ENCODE measurements at regions not wholly inside any gene's neighbourhood (a gene's known extent, or its start where the extent isn't known, plus 50 kb on each side); places are given as distances from the start of the nearest gene placed in this dataset.
"Not testable (repeated sequence)": the region's sequence is repeated elsewhere in the genome, so short reads cannot be mapped to it uniquely, and the experiment has no call there.

DNA sequence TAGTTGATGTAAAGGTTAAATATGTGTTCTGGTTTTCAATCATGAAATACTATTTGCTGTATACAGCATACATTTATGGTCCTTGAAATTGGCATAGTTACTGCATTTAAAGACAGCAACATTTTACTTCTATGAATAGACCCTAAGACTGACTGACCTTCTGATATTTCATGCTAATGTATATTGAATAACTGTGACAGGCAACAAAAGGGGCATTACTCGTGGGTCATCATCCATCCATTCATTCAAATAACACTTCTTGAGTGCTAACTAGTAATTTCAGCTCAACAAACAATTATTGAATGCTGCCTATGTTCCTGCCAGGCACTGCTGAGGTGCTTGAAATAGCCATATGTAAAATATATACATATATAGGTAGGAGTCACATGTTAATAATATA lies 92.8 kb upstream of the ADAMTS3 start:
- Histone ChIP-seq H3K4me3 (ENCODE audit: low read length) (no peak overlapping the region), H4K20me1 (ENCODE audit: control insufficient read depth, insufficient read depth, low read depth, low read length) (no peaks in the 10 kb centered on the region), H3K36me3 (ENCODE audit: control insufficient read depth, low read length) (no peaks in the 10 kb centered on the region), H3K79me2 (ENCODE audit: control insufficient read depth, low read length) (no peaks in the 10 kb centered on the region), H3K4me1 (ENCODE audit: control insufficient read depth, low read length) (no peaks in the 10 kb centered on the region), H3K9me3 (ENCODE audit: control insufficient read depth, insufficient read depth, low read length) (no peaks in the 10 kb centered on the region), H3K4me2 (ENCODE audit: low read length) (no peak overlapping the region), H3K9me2 (replicated peaks; ENCODE audit: control insufficient read depth, low read length) (no peaks in the 10 kb centered on the region), H3K27ac (ENCODE audit: low read depth, low read length) (no peak overlapping the region), H3F3A (ENCODE audit: control insufficient read depth, insufficient read depth) (no peaks in the 10 kb centered on the region), H3K27me3 (ENCODE audit: control insufficient read depth, low read length) (no peaks in the 10 kb centered on the region)
- no peak for TF ChIP-seq EZH2phosphoT487 (IDR thresholded peaks at IDR 0.05; ENCODE audit: borderline replicate concordance, low read length)
- TF ChIP-seq, protein P1, sequence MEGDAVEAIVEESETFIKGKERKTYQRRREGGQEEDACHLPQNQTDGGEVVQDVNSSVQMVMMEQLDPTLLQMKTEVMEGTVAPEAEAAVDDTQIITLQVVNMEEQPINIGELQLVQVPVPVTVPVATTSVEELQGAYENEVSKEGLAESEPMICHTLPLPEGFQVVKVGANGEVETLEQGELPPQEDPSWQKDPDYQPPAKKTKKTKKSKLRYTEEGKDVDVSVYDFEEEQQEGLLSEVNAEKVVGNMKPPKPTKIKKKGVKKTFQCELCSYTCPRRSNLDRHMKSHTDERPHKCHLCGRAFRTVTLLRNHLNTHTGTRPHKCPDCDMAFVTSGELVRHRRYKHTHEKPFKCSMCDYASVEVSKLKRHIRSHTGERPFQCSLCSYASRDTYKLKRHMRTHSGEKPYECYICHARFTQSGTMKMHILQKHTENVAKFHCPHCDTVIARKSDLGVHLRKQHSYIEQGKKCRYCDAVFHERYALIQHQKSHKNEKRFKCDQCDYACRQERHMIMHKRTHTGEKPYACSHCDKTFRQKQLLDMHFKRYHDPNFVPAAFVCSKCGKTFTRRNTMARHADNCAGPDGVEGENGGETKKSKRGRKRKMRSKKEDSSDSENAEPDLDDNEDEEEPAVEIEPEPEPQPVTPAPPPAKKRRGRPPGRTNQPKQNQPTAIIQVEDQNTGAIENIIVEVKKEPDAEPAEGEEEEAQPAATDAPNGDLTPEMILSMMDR (IDR thresholded peaks at IDR 0.05; ENCODE audit: low read depth, low read length, poor library complexity, severe bottlenecking): no peak

DNA sequence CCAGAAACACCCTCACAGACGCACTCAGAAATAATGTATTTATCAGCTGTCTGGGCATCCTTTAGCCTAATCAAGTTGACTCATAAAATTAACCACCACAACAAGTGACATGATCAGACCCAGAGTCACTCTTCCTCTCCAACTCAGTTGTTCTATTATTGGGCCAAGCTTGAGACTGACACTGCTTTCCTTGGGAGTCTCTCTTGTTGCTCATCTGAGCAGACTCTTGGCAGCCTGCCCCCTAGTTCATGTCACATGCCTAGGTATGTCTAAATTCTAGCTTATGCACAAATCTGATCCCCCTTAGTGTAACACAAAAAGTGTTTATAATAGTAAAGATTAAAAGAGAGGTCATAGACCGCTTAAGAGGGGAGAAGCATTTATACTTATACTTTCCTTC lies 72.6 kb upstream of the ADAMTS3 start:
- Histone ChIP-seq H3K4me2 (ENCODE audit: low read length) (no peak overlapping the region), H3K36me3 (ENCODE audit: control insufficient read depth, low read length) (no peaks in the 10 kb centered on the region), H3F3A (ENCODE audit: control insufficient read depth, insufficient read depth) (no peaks in the 10 kb centered on the region), H4K20me1 (ENCODE audit: control insufficient read depth, insufficient read depth, low read depth, low read length) (no peaks in the 10 kb centered on the region), H3K9me2 (replicated peaks; ENCODE audit: control insufficient read depth, low read length) (no peaks in the 10 kb centered on the region), H3K27ac (ENCODE audit: low read depth, low read length) (no peak overlapping the region), H3K79me2 (ENCODE audit: control insufficient read depth, low read length) (no peaks in the 10 kb centered on the region), H3K9me3 (ENCODE audit: control insufficient read depth, insufficient read depth, low read length) (no peaks in the 10 kb centered on the region), H3K4me3 (ENCODE audit: low read length) (no peak overlapping the region), H3K27me3 (ENCODE audit: control insufficient read depth, low read length) (no peaks in the 10 kb centered on the region), H3K4me1 (ENCODE audit: control insufficient read depth, low read length) (no peaks in the 10 kb centered on the region)
- no peak for TF ChIP-seq EZH2phosphoT487 (IDR thresholded peaks at IDR 0.05; ENCODE audit: borderline replicate concordance, low read length)
- TF ChIP-seq, protein P1 (IDR thresholded peaks at IDR 0.05; ENCODE audit: low read depth, low read length, poor library complexity, severe bottlenecking): no peak

DNA sequence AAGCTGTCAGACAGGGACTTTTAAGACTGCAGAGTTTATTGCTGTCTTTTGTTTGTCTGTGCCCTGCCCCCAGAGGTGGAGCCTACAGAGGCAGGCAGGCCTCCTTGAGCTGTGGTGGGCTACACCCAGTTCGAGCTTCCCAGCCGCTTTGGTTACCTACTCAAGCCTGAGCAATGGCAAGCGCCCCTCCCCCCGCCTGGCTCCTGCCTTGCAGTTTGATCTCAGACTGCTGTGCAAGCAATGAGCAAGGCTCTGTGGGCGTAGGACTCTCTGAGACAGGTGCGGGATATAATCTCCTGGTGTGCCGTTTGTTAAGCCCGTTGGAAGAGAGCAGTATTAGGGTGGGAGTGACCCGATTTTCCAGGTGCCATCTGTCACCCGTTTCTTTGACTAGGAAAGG lies 67.8 kb upstream of the ADAMTS3 start:
- not testable (repeated sequence) for H3K27ac ChIP-seq (ENCODE audit: low read depth, low read length); H3F3A ChIP-seq (ENCODE audit: control insufficient read depth, insufficient read depth); H3K79me2 ChIP-seq (ENCODE audit: control insufficient read depth, low read length); H3K9me3 ChIP-seq (ENCODE audit: control insufficient read depth, insufficient read depth, low read length); H3K9me2 ChIP-seq (replicated peaks; ENCODE audit: control insufficient read depth, low read length); H4K20me1 ChIP-seq (ENCODE audit: control insufficient read depth, insufficient read depth, low read depth, low read length); H3K27me3 ChIP-seq (ENCODE audit: control insufficient read depth, low read length); H3K4me3 ChIP-seq (ENCODE audit: low read length); H3K36me3 ChIP-seq (ENCODE audit: control insufficient read depth, low read length); H3K4me2 ChIP-seq (ENCODE audit: low read length); H3K4me1 ChIP-seq (ENCODE audit: control insufficient read depth, low read length)

DNA sequence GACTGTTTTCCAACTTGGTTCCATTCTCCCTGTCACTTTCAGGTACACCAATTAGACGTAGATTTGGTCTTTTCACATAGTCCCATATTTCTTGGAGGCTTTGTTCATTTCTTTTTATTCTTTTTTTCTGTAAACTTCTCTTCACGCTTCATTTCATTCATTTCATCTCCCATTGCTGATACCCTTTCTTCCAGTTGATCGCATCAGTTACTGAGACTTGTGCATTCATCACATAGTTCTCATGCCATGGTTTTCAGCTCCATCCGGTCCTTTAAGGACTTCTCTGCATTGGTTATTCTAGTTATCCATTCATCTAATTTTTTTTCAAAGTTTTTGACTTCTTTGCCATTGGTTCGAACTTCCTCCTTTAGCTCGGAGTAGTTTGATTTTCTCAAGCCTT lies 66.9 kb upstream of the ADAMTS3 start:
- not testable (repeated sequence) for H3K4me2 ChIP-seq (ENCODE audit: low read length); H3F3A ChIP-seq (ENCODE audit: control insufficient read depth, insufficient read depth); H4K20me1 ChIP-seq (ENCODE audit: control insufficient read depth, insufficient read depth, low read depth, low read length); H3K27me3 ChIP-seq (ENCODE audit: control insufficient read depth, low read length); H3K9me3 ChIP-seq (ENCODE audit: control insufficient read depth, insufficient read depth, low read length); H3K9me2 ChIP-seq (replicated peaks; ENCODE audit: control insufficient read depth, low read length); H3K79me2 ChIP-seq (ENCODE audit: control insufficient read depth, low read length); H3K4me1 ChIP-seq (ENCODE audit: control insufficient read depth, low read length); H3K27ac ChIP-seq (ENCODE audit: low read depth, low read length); H3K36me3 ChIP-seq (ENCODE audit: control insufficient read depth, low read length); H3K4me3 ChIP-seq (ENCODE audit: low read length)

DNA sequence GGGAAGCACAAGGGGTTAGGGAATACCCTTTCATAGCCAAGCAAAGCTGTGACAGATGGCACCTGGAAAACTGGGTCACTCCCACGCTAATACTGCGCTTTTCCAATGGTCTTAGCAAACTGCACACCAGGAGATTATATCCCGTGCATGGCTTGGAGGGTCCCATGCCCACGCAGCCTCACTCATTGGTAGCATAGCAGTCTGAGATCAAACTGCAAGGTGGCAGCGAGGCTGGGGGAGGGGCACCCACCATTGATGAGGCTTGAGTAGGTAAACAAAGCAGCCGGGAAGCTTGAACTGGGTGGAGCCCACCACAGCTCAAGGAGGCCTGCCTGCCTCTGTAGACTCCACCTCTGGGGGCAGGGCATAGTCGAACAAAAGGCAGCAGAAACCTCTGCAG lies 63.2 kb upstream of the ADAMTS3 start:
- H3K4me2 ChIP-seq (ENCODE audit: low read length); H3K79me2 ChIP-seq (ENCODE audit: control insufficient read depth, low read length): not testable (repeated sequence)

More for the DNA sequence above, 63.2 kb upstream of the ADAMTS3 start:
- H3F3A ChIP-seq (ENCODE audit: control insufficient read depth, insufficient read depth); H3K9me3 ChIP-seq (ENCODE audit: control insufficient read depth, insufficient read depth, low read length); H3K4me3 ChIP-seq (ENCODE audit: low read length); H3K4me1 ChIP-seq (ENCODE audit: control insufficient read depth, low read length); H4K20me1 ChIP-seq (ENCODE audit: control insufficient read depth, insufficient read depth, low read depth, low read length); H3K27ac ChIP-seq (ENCODE audit: low read depth, low read length); H3K36me3 ChIP-seq (ENCODE audit: control insufficient read depth, low read length); H3K27me3 ChIP-seq (ENCODE audit: control insufficient read depth, low read length); H3K9me2 ChIP-seq (replicated peaks; ENCODE audit: control insufficient read depth, low read length): not testable (repeated sequence)
